ENCODE measurements at regions not wholly inside any gene's neighbourhood (a gene's known extent, or its start where the extent isn't known, plus 50 kb on each side); places are given as distances from the start of the nearest gene placed in this dataset.

DNA sequence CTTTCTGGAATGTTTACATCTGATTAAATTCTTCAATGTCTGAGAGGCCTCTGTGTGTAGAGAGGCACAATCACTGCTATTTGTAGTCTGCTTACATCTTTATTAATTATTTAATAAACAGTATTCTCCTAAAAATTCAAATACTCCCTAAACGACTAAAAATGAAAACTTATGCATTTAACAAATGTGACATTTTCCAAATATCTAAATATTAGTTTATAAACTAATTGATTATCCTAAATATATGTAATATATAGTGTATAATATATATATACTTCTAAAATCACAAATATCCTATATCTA lies 57.7 kb upstream of the ZBED3 start:
- H4K20me1 ChIP-seq (replicated peaks; ENCODE audit: control insufficient read depth, insufficient read depth, low read length), result no peaks in the 10 kb centered on the region
- H3K79me2 ChIP-seq (ENCODE audit: control insufficient read depth, insufficient read depth, low read length), result no peaks in the 10 kb centered on the region
- no peak for ATAC-seq
- in situ Hi-C loops (cut with MboI), result no loop called here
- no peak for TF ChIP-seq POLR2AphosphoS5 (IDR thresholded peaks at IDR 0.05; ENCODE audit: control insufficient read depth, insufficient read depth, low read depth, low read length)
- TF ChIP-seq CXXC5 (CRISPR knock-in tag; IDR thresholded peaks at IDR 0.05), result 0 out of 2 replicates have a peak, but pooled peaks have one; percentile 3
- H3K9ac ChIP-seq (ENCODE audit: insufficient read depth in 1 of 2, low read depth in 2 of 2, low read length in 2 of 2), result no peak overlapping the region
- no peak overlapping the region for H2AFZ ChIP-seq (ENCODE audit: low read depth, low read length)
- no TSS peak for BruUV-seq (replicated peaks)
- no peak overlapping the region for H3K4me3 ChIP-seq
- CTCF ChIA-PET (ENCODE audit: low intra/inter-chr PET ratio), result no interaction called here
- peaks cover 2 to 6% of the 10 kb centered on the region in 2 experiments; a peak in 3 of 5 replicates for H3K27me3 ChIP-seq (ENCODE audit: control insufficient read depth in 2 of 2, insufficient read depth in 2 of 2, low read length in 2 of 2)
- DNase-seq (ENCODE audit: extremely low read depth in 1 of 4, low spot score in 3 of 4), result no peak
- H3K9me1 ChIP-seq (ENCODE audit: control insufficient read depth, insufficient read depth, low read length), result no peaks in the 10 kb centered on the region
- H3K4me2 ChIP-seq (ENCODE audit: insufficient read depth, low read length), result no peak overlapping the region
- intact Hi-C loops (cut with micrococcal nuclease), result loop anchor here (1.0 kb wide), 1 partner anchor 348 kb away; the partner anchor contains the start of gene WDR41
- 0% methylated on average over 1 of the region's 1 CpG for WGBS (ENCODE audit: insufficient coverage, low coverage, missing lambda C conversion rate)
- H3K4me1 ChIP-seq (replicated peaks in 1 of 2; ENCODE audit: control insufficient read depth in 2 of 2, insufficient read depth in 2 of 2, low read length in 2 of 2), result no peaks in the 10 kb centered on the region
- FAIRE-seq, result no peak
- H3K36me3 ChIP-seq (ENCODE audit: control insufficient read depth, insufficient read depth, low read length), result no peaks in the 10 kb centered on the region
- no peak overlapping the region for H3K27ac ChIP-seq (ENCODE audit: extremely low read depth, low read depth, low read length)
- no peaks in the 10 kb centered on the region for H3K9me3 ChIP-seq (replicated peaks; ENCODE audit: control insufficient read depth, insufficient read depth, low read depth, low read length)
- POLR2A ChIA-PET, result interaction anchor here (1.3 kb wide), 1 partner anchor 9 kb away, joined by 4 read pairs; no protein-coding TSS in a partner anchor

DNA sequence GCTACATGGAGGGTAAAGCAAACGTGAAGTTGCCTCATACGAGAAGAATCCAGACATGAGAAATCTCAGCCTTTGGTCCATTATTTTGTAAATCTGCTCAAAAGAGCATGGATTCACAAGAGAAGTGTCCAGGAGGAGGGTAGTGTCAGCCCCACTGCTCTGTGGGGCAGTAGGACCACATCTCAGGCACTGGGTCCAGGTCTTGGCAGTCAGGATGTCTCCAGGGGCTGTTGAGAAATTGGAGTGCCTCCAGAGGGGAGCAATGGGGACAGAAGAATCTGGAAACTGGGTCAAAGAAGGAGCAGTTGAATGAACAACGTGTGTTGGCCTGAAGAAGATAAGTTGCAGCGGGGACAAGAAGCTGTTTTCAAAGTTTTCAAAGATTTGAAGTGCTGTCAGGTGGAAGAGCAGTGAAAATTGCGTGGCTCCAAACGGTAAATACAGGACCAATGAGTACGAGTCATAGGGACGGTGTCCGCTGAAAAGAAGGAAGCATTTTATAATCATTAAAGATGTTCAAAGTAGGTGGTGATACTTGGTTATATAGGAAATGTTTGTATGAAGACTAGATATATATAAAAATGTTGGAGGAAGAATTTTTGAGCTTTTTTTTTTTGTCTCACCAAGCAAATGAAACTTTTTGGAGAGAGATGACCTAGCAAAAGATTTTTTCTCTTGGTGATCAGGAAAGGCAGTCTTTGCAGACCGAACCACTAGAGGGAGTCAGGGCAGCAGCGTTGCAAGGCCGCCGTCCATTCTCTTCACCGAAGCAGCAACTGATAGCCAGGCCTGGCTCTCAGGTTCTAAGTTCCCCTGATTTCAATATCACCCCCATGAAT lies 57.1 kb upstream of the ZBED3 start:
- no peaks in the 10 kb centered on the region for H3K9me3 ChIP-seq (replicated peaks; ENCODE audit: control insufficient read depth, insufficient read depth, low read depth, low read length)
- no peak overlapping the region for H3K4me3 ChIP-seq
- DNase-seq (ENCODE audit: extremely low read depth in 1 of 4, low spot score in 3 of 4) (peak; percentile 48 to 74 (median 58)), FAIRE-seq (peak; percentile 81), ATAC-seq (peak; percentile 92)
- H3K36me3 ChIP-seq (ENCODE audit: control insufficient read depth, insufficient read depth, low read length), result no peaks in the 10 kb centered on the region
- in situ Hi-C loops (cut with MboI), result no loop called here
- H3K4me2 ChIP-seq (ENCODE audit: insufficient read depth, low read length), result no peak overlapping the region
- no peak overlapping the region for H2AFZ ChIP-seq (ENCODE audit: low read depth, low read length)
- no peak overlapping the region for H3K27ac ChIP-seq (ENCODE audit: extremely low read depth, low read depth, low read length)
- POLR2A ChIA-PET, result no interaction called here
- intact Hi-C loops (cut with micrococcal nuclease), result loop anchor here (1.0 kb wide), 1 partner anchor 348 kb away; the partner anchor contains the start of gene WDR41
- CTCF ChIA-PET (ENCODE audit: low intra/inter-chr PET ratio), result no interaction called here
- no TSS peak for BruUV-seq (replicated peaks)
- H3K9me1 ChIP-seq (ENCODE audit: control insufficient read depth, insufficient read depth, low read length), result no peaks in the 10 kb centered on the region
- no peaks in the 10 kb centered on the region for H4K20me1 ChIP-seq (replicated peaks; ENCODE audit: control insufficient read depth, insufficient read depth, low read length)
- no peaks in the 10 kb centered on the region for H3K4me1 ChIP-seq (replicated peaks in 1 of 2; ENCODE audit: control insufficient read depth in 2 of 2, insufficient read depth in 2 of 2, low read length in 2 of 2)
- peaks cover 2 to 6% of the 10 kb centered on the region in 2 experiments; a peak in 3 of 5 replicates for H3K27me3 ChIP-seq (ENCODE audit: control insufficient read depth in 2 of 2, insufficient read depth in 2 of 2, low read length in 2 of 2)
- no peak overlapping the region for H3K9ac ChIP-seq (ENCODE audit: insufficient read depth in 1 of 2, low read depth in 2 of 2, low read length in 2 of 2)
- H3K79me2 ChIP-seq (ENCODE audit: control insufficient read depth, insufficient read depth, low read length), result no peaks in the 10 kb centered on the region
- WGBS (ENCODE audit: insufficient coverage, low coverage, missing lambda C conversion rate), result 14% methylated on average over 13 of the region's 14 CpGs
- TF ChIP-seq KLF16 (IDR thresholded peaks at IDR 0.05) (0 out of 2 replicates have a peak, but pooled peaks have one; percentile 17), CBX2 (IDR thresholded peaks at IDR 0.05; ENCODE audit: insufficient read depth, low read length, poor library complexity, severe bottlenecking) (no peak), CTCF (IDR thresholded peaks at IDR 0.05 in 2 of 3, conservative IDR thresholded peaks at IDR 0.05 in 1 of 3; ENCODE audit: insufficient read depth in 2 of 3, low read depth in 1 of 3, low read length in 3 of 3) (peak; percentile 78 to 84 (median 82)), CC2D1A (IDR thresholded peaks at IDR 0.05) (no peak), SMC3 (conservative IDR thresholded peaks at IDR 0.05; ENCODE audit: insufficient read depth, low read depth, low read length) (peak; percentile 68), YY1 (IDR thresholded peaks at IDR 0.05; ENCODE audit: borderline replicate concordance in 1 of 3, control insufficient read depth in 1 of 3, extremely low read depth in 1 of 3, insufficient read depth in 3 of 3, insufficient read length in 1 of 3, insufficient replicate concordance in 2 of 3, low read depth in 1 of 3, low read length in 2 of 3) (peak in 1 of 3 experiments; percentile 51), RAD21 (CRISPR knock-in tag; conservative IDR thresholded peaks at IDR 0.05 in 1 of 2, IDR thresholded peaks at IDR 0.05 in 1 of 2) (peak; percentile 71 to 84), CXXC5 (CRISPR knock-in tag; IDR thresholded peaks at IDR 0.05) (0 out of 2 replicates have a peak, but pooled peaks have one; percentile 12), POLR2AphosphoS2 (IDR thresholded peaks at IDR 0.05; ENCODE audit: low read length) (no peak)

All from K562 (cell line).